Prostate gland (tissue), 2 donors: ENCODE measurements at regions not wholly inside any gene's neighbourhood (a gene's known extent, or its start where the extent isn't known, plus 50 kb on each side); places are given as distances from the start of the nearest gene placed in this dataset.
"Not testable (repeated sequence)": the region's sequence is repeated elsewhere in the genome, so short reads cannot be mapped to it uniquely, and the experiment has no call there.

Experiments used
- DNase-seq: peaks from one replicate; pipeline ENCODE4 v3.0.0-alpha.2; 2019; ENCODE audit warnings: low spot score
- H3K27ac ChIP-seq, 2 donors: fragments of 200-600 bp; sonication (generic); 2 replicates each; pipeline ENCODE4 v1.5.1; 2017 to 2019
- H3K27me3 ChIP-seq: fragments of 200-600 bp; sonication (generic); replicated peaks from 2 replicates; pipeline ENCODE4 v1.5.1; 2019; ENCODE audit not compliant: insufficient read depth
- H3K36me3 ChIP-seq, 2 donors: fragments of 200-600 bp; sonication (generic); 1 replicate in 1 of 2; 2 replicates in 1 of 2; pipeline versions ENCODE4 v1.5.1 to v1.8.1; 2017 to 2019
- H3K4me1 ChIP-seq: fragments of 200-600 bp; sonication (generic); replicated peaks from 2 replicates; pipeline ENCODE4 v1.5.1; 2019
- H3K4me3 ChIP-seq, 2 donors: fragments of 200-600 bp; sonication (generic); 2 replicates each; pipeline ENCODE4 v1.5.1; 2017 to 2019
- H3K9me3 ChIP-seq: fragments of 200-600 bp; sonication (generic); 2 replicates; pipeline ENCODE4 v1.5.1; 2017
- CTCF ChIP-seq, 4 experiments: fragments of 200-600 bp in 2 of 4; fragments of 450-650 bp in 2 of 4; sonication (generic) in 2 of 4; IDR thresholded peaks; 1 replicate in 3 of 4; 2 replicates in 1 of 4; pipeline ENCODE4 v1.5.1; 2016 to 2019; ENCODE audit warnings: antibody characterized with exemption in 4 of 4, mild to moderate bottlenecking in 2 of 4, moderate library complexity in 2 of 4
- POLR2A ChIP-seq: fragments of 450-650 bp; IDR thresholded peaks from one replicate; pipeline ENCODE4 v1.6.1; 2016; ENCODE audit warnings: antibody characterized with exemption, mild to moderate bottlenecking
- POLR2AphosphoS5 ChIP-seq: sonication (generic); formaldehyde crosslinking; IDR thresholded peaks from one replicate; pipeline ENCODE4 v1.6.1; 2017; ENCODE audit warnings: antibody characterized with exemption
- WGBS: methylation state at CpG from one replicate; pipeline ENCODE4 v1.1.5; 2018; 5-methylcytosine and 5-hydroxymethylcytosine counted together
- intact Hi-C: fragments of 100-400 bp; cut with DNase I; formaldehyde crosslinking; loops from one replicate; pipeline ENCODE4 v1.14.2; 2022

GRCh38 chr13:34738254-34738992 is 203.6 kb upstream of the NBEA start:
- Histone ChIP-seq H3K36me3 (no peaks in the 10 kb centered on the region), H3K27me3 (no peaks in the 10 kb centered on the region), H3K4me3 (no peak overlapping the region), H3K9me3 (no peaks in the 10 kb centered on the region), H3K27ac (no peak overlapping the region), H3K4me1 (no peaks in the 10 kb centered on the region)
- TF ChIP-seq POLR2AphosphoS5 = no peak
- no peak for TF ChIP-seq CTCF (IDR thresholded peaks at IDR 0.05)
- no peak for TF ChIP-seq POLR2A
- intact Hi-C loops = no loop called here
- no peak for DNase-seq
- 60% methylated on average over 7 of the region's 7 CpGs for WGBS

GRCh38 chr13:34747056-34747455 is 195.0 kb upstream of the NBEA start:
- H3K27me3 ChIP-seq, intact Hi-C loops: not testable (repeated sequence)
- 95% methylated on average over 5 of the region's 5 CpGs for WGBS

GRCh38 chr13:34747507-34747906 is 194.6 kb upstream of the NBEA start:
- DNase-seq = no peak
- WGBS = 96% methylated on average over 4 of the region's 4 CpGs
- Histone ChIP-seq H3K27ac (peak overlapping the region in 1 of 2 donors; percentile 53), H3K27me3 (no peaks in the 10 kb centered on the region), H3K9me3 (no peaks in the 10 kb centered on the region), H3K4me3 (no peak overlapping the region), H3K36me3 (no peaks in the 10 kb centered on the region), H3K4me1 (peaks cover 8% of the 10 kb centered on the region)
- TF ChIP-seq POLR2AphosphoS5 = no peak
- TF ChIP-seq CTCF (IDR thresholded peaks at IDR 0.05) = no peak
- TF ChIP-seq POLR2A = no peak
- intact Hi-C loops = no loop called here

More at GRCh38 chr13:34747056-34747455, 195.0 kb upstream of the NBEA start:
- H3K27ac ChIP-seq, H3K4me1 ChIP-seq, DNase-seq, H3K4me3 ChIP-seq, H3K9me3 ChIP-seq, H3K36me3 ChIP-seq: not testable (repeated sequence)

GRCh38 chr13:34748073-34748472 is 194.0 kb upstream of the NBEA start:
- peak; percentile 71 for TF ChIP-seq POLR2AphosphoS5
- TF ChIP-seq CTCF (IDR thresholded peaks at IDR 0.05) = no peak
- Histone ChIP-seq H3K36me3 (no peaks in the 10 kb centered on the region), H3K27ac (peak overlapping the region; percentile 12 to 53), H3K9me3 (no peaks in the 10 kb centered on the region), H3K4me1 (peaks cover 8% of the 10 kb centered on the region), H3K27me3 (no peaks in the 10 kb centered on the region), H3K4me3 (no peak overlapping the region)
- WGBS = 29% methylated on average over 5 of the region's 5 CpGs
- intact Hi-C loops = no loop called here
- peak; percentile 26 for DNase-seq

- Histone ChIP-seq H3K4me1 (peaks cover 8% of the 10 kb centered on the region), H3K27me3 (no peaks in the 10 kb centered on the region), H3K36me3 (no peaks in the 10 kb centered on the region), H3K9me3 (no peaks in the 10 kb centered on the region), H3K4me3 (no peak overlapping the region), H3K27ac (peak overlapping the region; percentile 12 to 53)
- WGBS = 78% methylated on average over 1 of the region's 1 CpG
- TF ChIP-seq CTCF (IDR thresholded peaks at IDR 0.05) = no peak
- intact Hi-C loops = no loop called here
- no peak for DNase-seq
These were observed 193.5 kb upstream of the NBEA start for GRCh38 chr13:34748596-34748995.
